ENCODE measurements at regions not wholly inside any gene's neighbourhood (a gene's known extent, or its start where the extent isn't known, plus 50 kb on each side); places are given as distances from the start of the nearest gene placed in this dataset.

GRCh38 chr3:76387000-76387399 lies 601.7 kb upstream of the ZNF717 start:
- H2AFZ ChIP-seq (ENCODE audit: low read depth, low read length), result no peak overlapping the region
- H3K9me3 ChIP-seq (ENCODE audit: low read length), result no peaks in the 10 kb centered on the region
- no peak overlapping the region for H3K4me3 ChIP-seq (ENCODE audit: low read length)
- H3K4me1 ChIP-seq (ENCODE audit: insufficient read depth, low read length), result no peaks in the 10 kb centered on the region
- H3K27me3 ChIP-seq (ENCODE audit: insufficient read depth, low read length), result no peaks in the 10 kb centered on the region
- H3K36me3 ChIP-seq (ENCODE audit: insufficient read depth, low read length), result no peaks in the 10 kb centered on the region

DNA sequence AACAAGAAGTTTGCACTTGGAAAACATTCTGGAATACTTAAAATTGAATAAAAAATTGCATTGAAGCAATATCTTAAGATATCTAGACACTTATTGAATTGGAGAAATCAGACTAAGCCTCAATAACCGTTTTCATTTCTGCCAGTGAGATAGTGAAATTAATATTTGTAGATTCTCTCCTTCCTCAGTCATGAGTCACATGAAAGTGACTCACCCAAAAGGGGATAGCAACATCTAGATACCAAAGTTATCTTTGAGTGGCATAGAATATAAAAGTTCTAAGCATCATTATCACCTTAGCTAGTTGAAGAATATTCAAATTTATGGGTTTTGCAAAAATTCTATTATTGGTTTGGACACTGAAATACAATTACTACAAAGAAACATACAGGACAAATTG lies 614.8 kb upstream of the ZNF717 start:
- Histone ChIP-seq H2AFZ (ENCODE audit: low read depth, low read length) (no peak overlapping the region), H3K36me3 (ENCODE audit: insufficient read depth, low read length) (no peaks in the 10 kb centered on the region), H3K27me3 (ENCODE audit: insufficient read depth, low read length) (no peaks in the 10 kb centered on the region), H3K4me3 (ENCODE audit: low read length) (no peak overlapping the region), H3K4me1 (ENCODE audit: insufficient read depth, low read length) (peaks cover 2% of the 10 kb centered on the region), H3K9me3 (ENCODE audit: low read length) (no peaks in the 10 kb centered on the region)

DNA sequence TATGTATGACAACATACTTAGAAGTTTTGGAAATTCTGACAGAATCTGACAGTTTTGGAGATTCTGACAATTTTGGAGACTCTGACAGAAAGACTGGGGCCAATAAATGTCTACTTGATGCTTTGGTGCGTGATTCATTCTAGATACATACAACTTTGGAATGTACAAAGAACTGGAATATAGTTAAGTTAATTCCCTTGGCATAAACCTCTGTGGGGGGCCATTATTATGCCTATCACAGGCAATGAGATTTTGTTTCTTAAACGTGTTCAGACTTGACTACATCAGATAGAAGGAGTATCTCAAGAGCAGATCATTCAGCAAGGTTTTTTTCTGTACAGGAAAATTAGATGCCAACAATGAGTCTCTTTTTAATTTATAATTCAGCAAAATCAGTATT lies 617.6 kb upstream of the ZNF717 start:
- no peaks in the 10 kb centered on the region for H3K9me3 ChIP-seq (ENCODE audit: low read length)
- H3K36me3 ChIP-seq (ENCODE audit: insufficient read depth, low read length), result no peaks in the 10 kb centered on the region
- H2AFZ ChIP-seq (ENCODE audit: low read depth, low read length), result no peak overlapping the region

DNA sequence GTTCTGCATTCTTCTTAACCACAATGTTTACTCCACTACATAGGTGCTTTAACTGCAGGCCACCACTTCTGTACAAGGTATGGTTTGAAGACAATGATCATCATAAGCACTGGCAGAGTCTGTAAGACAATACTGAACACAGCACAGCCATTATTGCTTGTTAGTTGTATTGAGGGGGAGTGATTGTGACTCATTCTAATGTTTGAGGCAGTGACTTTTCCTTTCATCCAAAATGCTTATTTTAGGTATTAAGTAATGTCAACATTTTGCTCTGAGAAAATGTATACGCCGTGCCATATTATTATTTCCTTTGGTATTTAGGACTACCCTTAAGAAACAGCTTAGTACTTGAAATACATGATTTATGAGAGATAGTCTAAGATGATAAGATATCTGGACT lies 618.2 kb upstream of the ZNF717 start:
- Histone ChIP-seq H2AFZ (ENCODE audit: low read depth, low read length) (no peak overlapping the region), H3K36me3 (ENCODE audit: insufficient read depth, low read length) (no peaks in the 10 kb centered on the region), H3K27me3 (ENCODE audit: insufficient read depth, low read length) (no peaks in the 10 kb centered on the region), H3K4me1 (ENCODE audit: insufficient read depth, low read length) (peaks cover 2% of the 10 kb centered on the region), H3K9me3 (ENCODE audit: low read length) (no peaks in the 10 kb centered on the region), H3K4me3 (ENCODE audit: low read length) (no peak overlapping the region)

More for the DNA sequence above, 617.6 kb upstream of the ZNF717 start:
- Histone ChIP-seq H3K4me1 (ENCODE audit: insufficient read depth, low read length) (peaks cover 2% of the 10 kb centered on the region), H3K4me3 (ENCODE audit: low read length) (no peak overlapping the region), H3K27me3 (ENCODE audit: insufficient read depth, low read length) (no peaks in the 10 kb centered on the region)

DNA sequence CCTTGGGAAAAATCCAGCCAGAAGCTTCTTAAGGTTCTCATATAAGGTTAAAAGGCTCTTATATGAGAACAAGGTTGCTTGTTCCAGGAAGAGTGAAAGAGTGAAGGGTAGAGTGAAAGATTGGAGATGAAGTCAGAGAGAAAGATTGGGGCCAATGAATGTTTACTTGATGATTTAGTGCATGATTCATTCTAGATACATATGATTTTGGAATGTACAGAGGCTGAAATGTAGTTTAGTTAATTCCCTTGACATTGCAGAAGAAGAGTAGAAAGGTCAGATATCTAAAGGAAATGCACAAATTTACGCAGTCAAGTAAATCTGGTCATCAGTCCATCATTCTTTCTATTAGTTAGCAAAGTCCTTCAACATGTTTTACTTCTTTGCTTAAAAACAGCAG lies 619.8 kb upstream of the ZNF717 start:
- no peak overlapping the region for H3K4me3 ChIP-seq (ENCODE audit: low read length)

GRCh38 chr3:76410762-76411281 lies 625.5 kb upstream of the ZNF717 start:
- H3K4me3 ChIP-seq (ENCODE audit: low read length), result no peak overlapping the region
- no peaks in the 10 kb centered on the region for H3K36me3 ChIP-seq (ENCODE audit: insufficient read depth, low read length)
- no peaks in the 10 kb centered on the region for H3K4me1 ChIP-seq (ENCODE audit: insufficient read depth, low read length)
- no peaks in the 10 kb centered on the region for H3K9me3 ChIP-seq (ENCODE audit: low read length)
- H3K27me3 ChIP-seq (ENCODE audit: insufficient read depth, low read length), result no peaks in the 10 kb centered on the region
- no peak overlapping the region for H2AFZ ChIP-seq (ENCODE audit: low read depth, low read length)

More for the DNA sequence above, 619.8 kb upstream of the ZNF717 start:
- Histone ChIP-seq H3K9me3 (ENCODE audit: low read length) (no peaks in the 10 kb centered on the region), H2AFZ (ENCODE audit: low read depth, low read length) (no peak overlapping the region), H3K4me1 (ENCODE audit: insufficient read depth, low read length) (peaks cover 2% of the 10 kb centered on the region), H3K36me3 (ENCODE audit: insufficient read depth, low read length) (no peaks in the 10 kb centered on the region), H3K27me3 (ENCODE audit: insufficient read depth, low read length) (no peaks in the 10 kb centered on the region)

GRCh38 chr3:76415384-76415783 lies 624.5 kb upstream of the ROBO2 start:
- no peaks in the 10 kb centered on the region for H3K4me1 ChIP-seq (ENCODE audit: insufficient read depth, low read length)
- no peak overlapping the region for H3K4me3 ChIP-seq (ENCODE audit: low read length)
- H2AFZ ChIP-seq (ENCODE audit: low read depth, low read length), result no peak overlapping the region
- H3K9me3 ChIP-seq (ENCODE audit: low read length), result no peaks in the 10 kb centered on the region
- no peaks in the 10 kb centered on the region for H3K36me3 ChIP-seq (ENCODE audit: insufficient read depth, low read length)
- no peaks in the 10 kb centered on the region for H3K27me3 ChIP-seq (ENCODE audit: insufficient read depth, low read length)

DNA sequence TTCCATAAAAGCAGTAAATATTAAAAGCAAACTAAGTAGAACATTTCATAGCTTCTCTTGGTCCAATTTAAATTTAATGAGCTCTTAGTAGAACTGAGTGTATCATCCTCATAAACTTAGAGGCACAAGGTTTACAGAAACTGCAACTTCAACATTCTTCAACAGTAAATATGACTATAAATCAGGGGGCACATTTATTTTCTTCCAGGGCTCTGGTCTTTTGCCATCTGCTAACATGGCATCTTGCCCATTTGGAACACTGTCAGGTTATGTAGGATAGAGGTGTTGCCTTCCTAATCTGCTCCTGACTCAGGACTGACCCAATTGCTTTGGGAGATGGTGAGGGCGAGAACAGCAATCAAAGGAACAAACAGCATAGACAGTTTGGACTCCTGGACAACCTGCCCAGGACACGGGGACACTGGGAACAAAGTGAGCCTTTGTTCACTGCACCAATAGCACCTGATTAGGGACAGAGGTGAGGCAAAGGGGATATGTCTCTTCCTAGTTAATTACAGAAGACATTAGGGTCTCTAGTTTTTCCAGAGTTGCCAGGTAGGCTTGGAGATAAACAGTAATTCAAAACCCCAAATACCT lies 610.2 kb upstream of the ROBO2 start:
- no peak overlapping the region for H3K4me3 ChIP-seq (ENCODE audit: low read length)
- H3K36me3 ChIP-seq (ENCODE audit: insufficient read depth, low read length), result no peaks in the 10 kb centered on the region
- no peaks in the 10 kb centered on the region for H3K9me3 ChIP-seq (ENCODE audit: low read length)

DNA sequence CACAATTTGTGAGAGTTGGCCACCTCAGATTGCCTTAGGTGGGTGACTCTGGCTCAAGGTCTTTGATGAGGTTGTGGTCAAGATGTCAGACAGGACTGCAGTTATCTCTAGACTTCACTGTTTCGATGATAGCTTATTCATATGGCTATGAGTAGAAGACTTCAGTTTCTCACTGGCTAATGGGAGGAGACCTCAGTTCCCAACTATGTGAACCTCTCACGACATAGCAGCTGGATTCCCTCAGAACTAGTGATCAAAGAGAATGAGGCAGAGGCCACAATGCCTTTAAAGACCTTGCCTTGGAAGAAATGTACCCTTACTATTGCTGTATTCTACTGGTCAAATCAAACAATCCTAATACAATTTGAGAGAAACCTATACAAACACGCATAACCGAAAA lies 607.5 kb upstream of the ROBO2 start:
- Histone ChIP-seq H3K9me3 (ENCODE audit: low read length) (no peaks in the 10 kb centered on the region), H2AFZ (ENCODE audit: low read depth, low read length) (no peak overlapping the region), H3K27me3 (ENCODE audit: insufficient read depth, low read length) (no peaks in the 10 kb centered on the region), H3K36me3 (ENCODE audit: insufficient read depth, low read length) (no peaks in the 10 kb centered on the region), H3K4me1 (ENCODE audit: insufficient read depth, low read length) (no peaks in the 10 kb centered on the region), H3K4me3 (ENCODE audit: low read length) (no peak overlapping the region)

More for the DNA sequence above, 610.2 kb upstream of the ROBO2 start:
- no peak overlapping the region for H2AFZ ChIP-seq (ENCODE audit: low read depth, low read length)
- H3K27me3 ChIP-seq (ENCODE audit: insufficient read depth, low read length), result no peaks in the 10 kb centered on the region
- no peaks in the 10 kb centered on the region for H3K4me1 ChIP-seq (ENCODE audit: insufficient read depth, low read length)

DNA sequence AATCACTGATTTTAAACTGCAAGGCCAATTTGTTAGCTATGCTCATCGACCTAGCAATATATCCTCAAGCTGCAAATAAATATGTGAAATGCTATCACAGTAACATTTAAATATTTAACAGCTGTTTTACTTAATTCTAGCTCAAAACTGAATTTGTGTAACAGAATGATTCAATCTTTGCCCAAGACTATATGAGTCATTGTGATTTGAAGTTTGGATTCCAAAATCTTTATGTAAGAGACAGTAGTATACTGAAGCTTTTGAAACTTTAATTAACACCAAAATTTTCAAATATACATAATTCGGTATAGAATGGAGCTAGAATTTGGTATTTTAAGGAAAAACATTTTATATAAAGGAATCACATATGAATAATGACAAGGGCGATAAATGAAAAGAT lies 603.0 kb upstream of the ROBO2 start:
- no peak overlapping the region for H2AFZ ChIP-seq (ENCODE audit: low read depth, low read length)
- H3K4me3 ChIP-seq (ENCODE audit: low read length), result no peak overlapping the region
- peaks cover 10% of the 10 kb centered on the region for H3K4me1 ChIP-seq (ENCODE audit: insufficient read depth, low read length)
- H3K9me3 ChIP-seq (ENCODE audit: low read length), result no peaks in the 10 kb centered on the region
- H3K27me3 ChIP-seq (ENCODE audit: insufficient read depth, low read length), result no peaks in the 10 kb centered on the region
- H3K36me3 ChIP-seq (ENCODE audit: insufficient read depth, low read length), result no peaks in the 10 kb centered on the region

- Histone ChIP-seq H3K4me1 (ENCODE audit: insufficient read depth, low read length) (peaks cover 10% of the 10 kb centered on the region), H3K36me3 (ENCODE audit: insufficient read depth, low read length) (no peaks in the 10 kb centered on the region), H3K27me3 (ENCODE audit: insufficient read depth, low read length) (no peaks in the 10 kb centered on the region), H2AFZ (ENCODE audit: low read depth, low read length) (no peak overlapping the region), H3K4me3 (ENCODE audit: low read length) (no peak overlapping the region), H3K9me3 (ENCODE audit: low read length) (no peaks in the 10 kb centered on the region)
Measured at GRCh38 chr3:76438971-76439370, 600.9 kb upstream of the ROBO2 start.

- no peaks in the 10 kb centered on the region for H3K9me3 ChIP-seq (ENCODE audit: low read length)
- no peak overlapping the region for H2AFZ ChIP-seq (ENCODE audit: low read depth, low read length)
- peaks cover 10% of the 10 kb centered on the region for H3K4me1 ChIP-seq (ENCODE audit: insufficient read depth, low read length)
- H3K4me3 ChIP-seq (ENCODE audit: low read length), result no peak overlapping the region
- H3K27me3 ChIP-seq (ENCODE audit: insufficient read depth, low read length), result no peaks in the 10 kb centered on the region
- no peaks in the 10 kb centered on the region for H3K36me3 ChIP-seq (ENCODE audit: insufficient read depth, low read length)
Measured at GRCh38 chr3:76442374-76442915, 597.5 kb upstream of the ROBO2 start.

GRCh38 chr3:76456322-76456721 lies 583.6 kb upstream of the ROBO2 start:
- no peak overlapping the region for H2AFZ ChIP-seq (ENCODE audit: low read depth, low read length)
- H3K4me1 ChIP-seq (ENCODE audit: insufficient read depth, low read length), result no peaks in the 10 kb centered on the region
- H3K36me3 ChIP-seq (ENCODE audit: insufficient read depth, low read length), result no peaks in the 10 kb centered on the region
- no peaks in the 10 kb centered on the region for H3K9me3 ChIP-seq (ENCODE audit: low read length)
- H3K4me3 ChIP-seq (ENCODE audit: low read length), result no peak overlapping the region
- no peaks in the 10 kb centered on the region for H3K27me3 ChIP-seq (ENCODE audit: insufficient read depth, low read length)

GRCh38 chr3:76463501-76463900 lies 576.4 kb upstream of the ROBO2 start:
- Histone ChIP-seq H3K4me1 (ENCODE audit: insufficient read depth, low read length) (no peaks in the 10 kb centered on the region), H3K27me3 (ENCODE audit: insufficient read depth, low read length) (no peaks in the 10 kb centered on the region), H3K36me3 (ENCODE audit: insufficient read depth, low read length) (no peaks in the 10 kb centered on the region), H3K4me3 (ENCODE audit: low read length) (no peak overlapping the region), H3K9me3 (ENCODE audit: low read length) (no peaks in the 10 kb centered on the region), H2AFZ (ENCODE audit: low read depth, low read length) (no peak overlapping the region)

Measured in neuron (in vitro differentiated cells).